B cell (primary cell): ENCODE measurements at regions not wholly inside any gene's neighbourhood (a gene's known extent, or its start where the extent isn't known, plus 50 kb on each side); places are given as distances from the start of the nearest gene placed in this dataset.

Source experiments
- EZH2 ChIP-seq: IDR thresholded peaks from 2 replicates; pipeline ENCODE4 v1.6.1; 2012; ENCODE audit warnings: borderline replicate concordance, low read depth, mild to moderate bottlenecking, moderate library complexity, low read length; ENCODE audit not compliant: insufficient read depth, poor library complexity, severe bottlenecking
- TF ChIP-seq, protein P1 (sequence below): fragments of 200-600 bp; IDR thresholded peaks from one replicate; pipeline ENCODE4 v1.8.0; 2022; ENCODE audit warnings: antibody characterized with exemption, mild to moderate bottlenecking

DNA sequence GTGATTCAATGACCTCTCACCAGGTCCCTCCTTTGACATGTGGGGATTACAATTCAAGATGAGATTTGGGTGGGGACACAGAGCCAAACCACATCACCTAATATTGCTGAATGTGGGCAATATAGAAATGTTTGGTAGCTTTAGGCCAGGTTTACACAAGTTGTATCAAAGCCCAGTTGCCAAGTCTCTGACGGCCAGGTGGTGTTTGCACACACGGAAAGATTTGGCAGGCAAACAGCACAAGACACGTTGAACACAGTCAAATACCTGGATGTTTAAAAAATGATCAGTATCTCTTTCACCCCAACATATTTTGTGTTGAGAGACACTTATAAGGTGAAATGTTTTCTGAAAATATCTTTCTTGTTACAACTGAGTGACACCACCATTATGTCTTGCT is 294.4 kb upstream of the MKI67 start:
- no peak for TF ChIP-seq EZH2
- TF ChIP-seq, protein P1, sequence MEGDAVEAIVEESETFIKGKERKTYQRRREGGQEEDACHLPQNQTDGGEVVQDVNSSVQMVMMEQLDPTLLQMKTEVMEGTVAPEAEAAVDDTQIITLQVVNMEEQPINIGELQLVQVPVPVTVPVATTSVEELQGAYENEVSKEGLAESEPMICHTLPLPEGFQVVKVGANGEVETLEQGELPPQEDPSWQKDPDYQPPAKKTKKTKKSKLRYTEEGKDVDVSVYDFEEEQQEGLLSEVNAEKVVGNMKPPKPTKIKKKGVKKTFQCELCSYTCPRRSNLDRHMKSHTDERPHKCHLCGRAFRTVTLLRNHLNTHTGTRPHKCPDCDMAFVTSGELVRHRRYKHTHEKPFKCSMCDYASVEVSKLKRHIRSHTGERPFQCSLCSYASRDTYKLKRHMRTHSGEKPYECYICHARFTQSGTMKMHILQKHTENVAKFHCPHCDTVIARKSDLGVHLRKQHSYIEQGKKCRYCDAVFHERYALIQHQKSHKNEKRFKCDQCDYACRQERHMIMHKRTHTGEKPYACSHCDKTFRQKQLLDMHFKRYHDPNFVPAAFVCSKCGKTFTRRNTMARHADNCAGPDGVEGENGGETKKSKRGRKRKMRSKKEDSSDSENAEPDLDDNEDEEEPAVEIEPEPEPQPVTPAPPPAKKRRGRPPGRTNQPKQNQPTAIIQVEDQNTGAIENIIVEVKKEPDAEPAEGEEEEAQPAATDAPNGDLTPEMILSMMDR = no peak
